ENCODE measurements at regions not wholly inside any gene's neighbourhood (a gene's known extent, or its start where the extent isn't known, plus 50 kb on each side); places are given as distances from the start of the nearest gene placed in this dataset. TPM values are rescaled to one million over a fixed set of nuclear protein-coding genes. Genes with fewer than 3 reads are reported as not detected.

- Histone ChIP-seq H2BK120ac (ENCODE audit: low read depth, low read length) (no peak overlapping the region), H2AK5ac (ENCODE audit: low read length, severe bottlenecking) (no peak overlapping the region), H2BK12ac (ENCODE audit: low read length in 2 of 2) (no peak overlapping the region), H3K4me3 (ENCODE audit: insufficient read depth in 1 of 2, low read depth in 1 of 2, low read length in 2 of 2) (no peak overlapping the region), H3K4ac (ENCODE audit: low read depth in 1 of 2, low read length in 2 of 2) (no peak overlapping the region), H3K23ac (ENCODE audit: low read length in 2 of 2) (no peak overlapping the region), H4K91ac (ENCODE audit: low read length) (no peak overlapping the region), H2AFZ (ENCODE audit: low read depth, low read length) (no peak overlapping the region), H3K9ac (ENCODE audit: low read length) (no peak overlapping the region), H3K18ac (ENCODE audit: low read depth in 1 of 2, low read length in 2 of 2) (no peak overlapping the region), H2BK5ac (ENCODE audit: low read depth, low read length, poor library complexity, severe bottlenecking) (no peak overlapping the region), H3K14ac (ENCODE audit: low read length in 2 of 2) (no peak overlapping the region), H2BK15ac (ENCODE audit: low read depth, poor library complexity, severe bottlenecking) (no peak overlapping the region), H3K27ac (ENCODE audit: low read length, poor library complexity, severe bottlenecking) (no peak overlapping the region), H3K27me3 (ENCODE audit: control insufficient read depth in 1 of 2, insufficient read depth in 1 of 2, low read length in 2 of 2) (no peaks in the 10 kb centered on the region), H3K4me2 (ENCODE audit: low read length, poor library complexity, severe bottlenecking) (no peak overlapping the region), H4K8ac (ENCODE audit: low read length) (no peak overlapping the region), H3K9me3 (ENCODE audit: control insufficient read depth, low read length) (no peaks in the 10 kb centered on the region), H3K4me1 (ENCODE audit: control insufficient read depth, insufficient read depth, low read depth, low read length) (no peaks in the 10 kb centered on the region), H3K36me3 (ENCODE audit: control insufficient read depth in 1 of 2, insufficient read depth in 2 of 2, low read depth in 1 of 2, low read length in 2 of 2) (no peaks in the 10 kb centered on the region), H3K79me1 (replicated peaks; ENCODE audit: low read length, poor library complexity, severe bottlenecking) (no peaks in the 10 kb centered on the region)
- no CpG with 5 or more reads among the region's 1 CpG for WGBS
- no peak for DNase-seq
These were observed 55.4 kb upstream of the PRKX start for GRCh38 chrX:3768881-3769280.

Small RNA genes lying in the stretch of these regions (small RNA-seq; reads per million reads assigned to genes)
- gene RF00401 (ENCODE audit: low read depth), result not detected

Measured in mesenchymal stem cell (in vitro differentiated cells and primary cell).